C4-2B (cell line): ENCODE measurements at regions not wholly inside any gene's neighbourhood (a gene's known extent, or its start where the extent isn't known, plus 50 kb on each side); places are given as distances from the start of the nearest gene placed in this dataset.

Experiments
- CTCF ChIP-seq: fragments of 450-650 bp; conservative IDR thresholded peaks from 2 replicates; pipeline ENCODE4 v1.5.1; 2017; ENCODE audit warnings: mild to moderate bottlenecking
- ZFX ChIP-seq: fragments of 450-650 bp; IDR thresholded peaks from 2 replicates; pipeline ENCODE4 v1.6.1; 2017

- TF ChIP-seq CTCF: no peak
- no peak for TF ChIP-seq ZFX
Measured at GRCh38 chr4:33013282-33013681, 2293.1 kb downstream of the PCDH7 start.
